Cardiac muscle cell (in vitro differentiated cells and primary cell): ENCODE measurements at regions not wholly inside any gene's neighbourhood (a gene's known extent, or its start where the extent isn't known, plus 50 kb on each side); places are given as distances from the start of the nearest gene placed in this dataset.

ENCODE experiments used
- DNase-seq, 2 donors: peaks; one replicate each; pipeline versions ENCODE4 v3.0.0 to v3.0.0-alpha.2; 2010 to 2017; ENCODE audit warnings: low read depth in 1 of 2, low spot score in 1 of 2
- H3K27ac ChIP-seq: fragments of 200-600 bp; sonication (generic); 2 replicates; pipeline ENCODE4 v1.5.1; 2016
- H3K27me3 ChIP-seq: fragments of 200-600 bp; sonication (generic); 2 replicates; pipeline ENCODE4 v1.6.0; 2016; ENCODE audit warnings: control low read depth
- H3K36me3 ChIP-seq: fragments of 200-600 bp; sonication (generic); 2 replicates; pipeline ENCODE4 v1.5.1; 2016; ENCODE audit warnings: control low read depth
- H3K4me1 ChIP-seq: fragments of 200-600 bp; sonication (generic); 2 replicates; pipeline ENCODE4 v1.8.1; 2017; ENCODE audit warnings: low read depth, mild to moderate bottlenecking, mixed run types
- H3K4me3 ChIP-seq: fragments of 200-600 bp; sonication (generic); 2 replicates; pipeline ENCODE4 v1.5.1; 2016; ENCODE audit warnings: mild to moderate bottlenecking
- H3K9me3 ChIP-seq: fragments of 200-600 bp; sonication (generic); 2 replicates; pipeline ENCODE4 v1.5.1; 2017; ENCODE audit warnings: low read depth, mild to moderate bottlenecking, control low read depth
- TF ChIP-seq, protein P1 (sequence below): IDR thresholded peaks from 2 replicates; pipeline ENCODE4 v1.5.1; 2012; ENCODE audit warnings: low read depth, mild to moderate bottlenecking, low read length

GRCh38 chr2:142778289-142778688 is 99.2 kb upstream of the KYNU start:
- H3K27me3 ChIP-seq = no peaks in the 10 kb centered on the region
- H3K36me3 ChIP-seq = no peaks in the 10 kb centered on the region
- TF ChIP-seq, protein P1, sequence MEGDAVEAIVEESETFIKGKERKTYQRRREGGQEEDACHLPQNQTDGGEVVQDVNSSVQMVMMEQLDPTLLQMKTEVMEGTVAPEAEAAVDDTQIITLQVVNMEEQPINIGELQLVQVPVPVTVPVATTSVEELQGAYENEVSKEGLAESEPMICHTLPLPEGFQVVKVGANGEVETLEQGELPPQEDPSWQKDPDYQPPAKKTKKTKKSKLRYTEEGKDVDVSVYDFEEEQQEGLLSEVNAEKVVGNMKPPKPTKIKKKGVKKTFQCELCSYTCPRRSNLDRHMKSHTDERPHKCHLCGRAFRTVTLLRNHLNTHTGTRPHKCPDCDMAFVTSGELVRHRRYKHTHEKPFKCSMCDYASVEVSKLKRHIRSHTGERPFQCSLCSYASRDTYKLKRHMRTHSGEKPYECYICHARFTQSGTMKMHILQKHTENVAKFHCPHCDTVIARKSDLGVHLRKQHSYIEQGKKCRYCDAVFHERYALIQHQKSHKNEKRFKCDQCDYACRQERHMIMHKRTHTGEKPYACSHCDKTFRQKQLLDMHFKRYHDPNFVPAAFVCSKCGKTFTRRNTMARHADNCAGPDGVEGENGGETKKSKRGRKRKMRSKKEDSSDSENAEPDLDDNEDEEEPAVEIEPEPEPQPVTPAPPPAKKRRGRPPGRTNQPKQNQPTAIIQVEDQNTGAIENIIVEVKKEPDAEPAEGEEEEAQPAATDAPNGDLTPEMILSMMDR = no peak
- no peaks in the 10 kb centered on the region for H3K9me3 ChIP-seq
- H3K4me3 ChIP-seq = no peak overlapping the region
- DNase-seq = no peak
- no peaks in the 10 kb centered on the region for H3K4me1 ChIP-seq
- H3K27ac ChIP-seq = no peak overlapping the region

- no peak for DNase-seq
- no peaks in the 10 kb centered on the region for H3K36me3 ChIP-seq
- H3K4me1 ChIP-seq = no peaks in the 10 kb centered on the region
- TF ChIP-seq, protein P1 = no peak
- no peaks in the 10 kb centered on the region for H3K9me3 ChIP-seq
- H3K4me3 ChIP-seq = no peak overlapping the region
- no peak overlapping the region for H3K27ac ChIP-seq
- no peaks in the 10 kb centered on the region for H3K27me3 ChIP-seq
These were observed 99.7 kb upstream of the KYNU start for GRCh38 chr2:142777742-142778141.

GRCh38 chr2:142769761-142770160 is 107.7 kb upstream of the KYNU start:
- Histone ChIP-seq H3K27ac (no peak overlapping the region), H3K4me3 (no peak overlapping the region), H3K9me3 (no peaks in the 10 kb centered on the region), H3K27me3 (no peaks in the 10 kb centered on the region), H3K4me1 (no peaks in the 10 kb centered on the region), H3K36me3 (no peaks in the 10 kb centered on the region)
- no peak for DNase-seq
- TF ChIP-seq, protein P1 = no peak

DNA sequence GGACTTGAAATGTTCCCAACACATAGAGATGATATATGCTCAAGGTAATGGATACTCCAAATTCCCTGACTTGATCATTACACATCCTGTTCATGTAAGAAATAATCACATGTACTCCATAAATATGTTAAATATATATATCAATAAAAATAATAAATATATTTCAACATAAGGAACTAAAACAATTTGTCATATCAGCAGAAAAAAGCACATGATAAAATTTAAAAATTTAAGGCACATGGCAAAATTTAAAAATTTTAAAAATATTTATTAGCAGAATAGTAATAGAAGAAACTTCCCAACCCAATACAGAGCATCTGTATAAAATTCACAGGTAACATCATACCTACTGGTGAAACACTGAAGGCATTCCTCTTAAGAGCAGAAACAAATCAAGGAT is 109.6 kb upstream of the KYNU start:
- Histone ChIP-seq H3K4me3 (no peak overlapping the region), H3K9me3 (no peaks in the 10 kb centered on the region), H3K27ac (no peak overlapping the region), H3K27me3 (no peaks in the 10 kb centered on the region), H3K4me1 (no peaks in the 10 kb centered on the region), H3K36me3 (no peaks in the 10 kb centered on the region)
- TF ChIP-seq, protein P1 = no peak
- DNase-seq = no peak

DNA sequence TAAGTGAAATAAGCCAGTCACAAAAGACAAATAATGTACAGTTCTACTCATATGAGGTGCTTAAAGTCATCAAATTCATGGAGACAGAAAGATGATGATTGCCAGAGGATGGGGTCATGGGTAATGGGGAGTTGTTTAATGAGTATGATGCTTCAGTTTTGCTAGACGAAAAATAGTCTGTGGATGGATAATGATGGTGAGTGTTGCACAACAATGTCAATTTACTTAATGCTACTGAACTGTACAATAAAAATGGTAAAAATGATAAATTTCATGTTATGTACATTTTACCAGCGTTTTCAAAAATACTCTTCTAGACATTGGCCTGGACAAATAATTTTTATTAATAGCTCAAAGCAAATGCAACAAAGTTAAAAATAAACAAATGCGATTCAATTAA is 118.5 kb upstream of the KYNU start:
- Histone ChIP-seq H3K27ac (no peak overlapping the region), H3K9me3 (no peaks in the 10 kb centered on the region), H3K4me1 (no peaks in the 10 kb centered on the region), H3K27me3 (no peaks in the 10 kb centered on the region), H3K36me3 (no peaks in the 10 kb centered on the region), H3K4me3 (no peak overlapping the region)
- no peak for DNase-seq
- TF ChIP-seq, protein P1 = no peak

GRCh38 chr2:142757111-142757510 is 120.4 kb upstream of the KYNU start:
- Histone ChIP-seq H3K36me3 (no peaks in the 10 kb centered on the region), H3K4me3 (no peak overlapping the region), H3K4me1 (no peaks in the 10 kb centered on the region), H3K27me3 (no peaks in the 10 kb centered on the region), H3K9me3 (no peaks in the 10 kb centered on the region), H3K27ac (no peak overlapping the region)
- TF ChIP-seq, protein P1 = no peak
- DNase-seq = no peak
